Parathyroid adenoma (tissue), 2 donors: ENCODE measurements at regions not wholly inside any gene's neighbourhood (a gene's known extent, or its start where the extent isn't known, plus 50 kb on each side); places are given as distances from the start of the nearest gene placed in this dataset.

ENCODE experiments used
- H2AFZ ChIP-seq: fragments of 300-600 bp; sonication (generic); one replicate; pipeline ENCODE4 v1.7.0; 2017; ENCODE audit warnings: antibody characterized with exemption, mild to moderate bottlenecking
- H3K27ac ChIP-seq: fragments of 300-600 bp; sonication (generic); one replicate; pipeline ENCODE4 v1.7.0; 2017
- H3K27me3 ChIP-seq: fragments of 300-600 bp; sonication (generic); one replicate; pipeline ENCODE4 v1.7.0; 2017; ENCODE audit warnings: low read length; ENCODE audit not compliant: control insufficient read depth, insufficient read depth
- H3K36me3 ChIP-seq: fragments of 300-600 bp; sonication (generic); one replicate; pipeline ENCODE4 v1.7.0; 2017; ENCODE audit warnings: low read length; ENCODE audit not compliant: control insufficient read depth, insufficient read depth
- H3K4me1 ChIP-seq: fragments of 300-600 bp; sonication (generic); one replicate; pipeline ENCODE4 v1.7.0; 2017; ENCODE audit warnings: control low read depth
- H3K4me2 ChIP-seq: fragments of 300-600 bp; sonication (generic); one replicate; pipeline ENCODE4 v1.7.0; 2017; ENCODE audit warnings: low read length
- H3K4me3 ChIP-seq: fragments of 300-600 bp; sonication (generic); one replicate; pipeline ENCODE4 v1.7.0; 2017; ENCODE audit warnings: low read depth, low read length
- H3K79me2 ChIP-seq: fragments of 300-600 bp; sonication (generic); one replicate; pipeline ENCODE4 v1.7.0; 2017; ENCODE audit warnings: control low read depth
- H3K9ac ChIP-seq: fragments of 300-600 bp; sonication (generic); one replicate; pipeline ENCODE4 v1.7.0; 2017; ENCODE audit warnings: mild to moderate bottlenecking
- H3K9me3 ChIP-seq: fragments of 300-600 bp; sonication (generic); one replicate; pipeline ENCODE4 v1.7.0; 2017; ENCODE audit warnings: low read length; ENCODE audit not compliant: control insufficient read depth
- CTCF ChIP-seq: fragments of 300-600 bp; sonication (generic); IDR thresholded peaks from one replicate; pipeline ENCODE4 v1.7.0; 2017; ENCODE audit warnings: antibody characterized with exemption, mild to moderate bottlenecking
- donor health status: primary hyperparathyroidism.

- Histone ChIP-seq H3K79me2 (no peaks in the 10 kb centered on the region), H3K36me3 (no peaks in the 10 kb centered on the region), H3K4me1 (no peaks in the 10 kb centered on the region), H3K9me3 (no peaks in the 10 kb centered on the region), H3K4me2 (no peak overlapping the region), H3K27ac (no peak overlapping the region), H2AFZ (no peak overlapping the region), H3K9ac (no peak overlapping the region), H3K4me3 (no peak overlapping the region), H3K27me3 (no peaks in the 10 kb centered on the region)
- TF ChIP-seq CTCF, result no peak
These were observed 129.7 kb downstream of the RPL22L1 start for GRCh38 chr3:170740285-170740684.

- no peaks in the 10 kb centered on the region for H3K79me2 ChIP-seq
- H3K36me3 ChIP-seq, result no peaks in the 10 kb centered on the region
- H3K4me1 ChIP-seq, result no peaks in the 10 kb centered on the region
- no peak for TF ChIP-seq CTCF
- H3K4me3 ChIP-seq, result no peak overlapping the region
- H3K27me3 ChIP-seq, result no peaks in the 10 kb centered on the region
- H3K9me3 ChIP-seq, result no peaks in the 10 kb centered on the region
- H2AFZ ChIP-seq, result no peak overlapping the region
- H3K27ac ChIP-seq, result no peak overlapping the region
- no peak overlapping the region for H3K9ac ChIP-seq
- no peak overlapping the region for H3K4me2 ChIP-seq
These were observed 130.6 kb downstream of the RPL22L1 start for GRCh38 chr3:170739410-170739809.

- Histone ChIP-seq H3K4me1 (no peaks in the 10 kb centered on the region), H3K27me3 (no peaks in the 10 kb centered on the region), H3K36me3 (no peaks in the 10 kb centered on the region)
These were observed 131.2 kb downstream of the RPL22L1 start for GRCh38 chr3:170738766-170739165.

GRCh38 chr3:170737498-170738162, 132.4 kb downstream of the RPL22L1 start:
- Histone ChIP-seq H3K4me2 (no peak overlapping the region), H3K79me2 (no peaks in the 10 kb centered on the region), H3K9me3 (no peaks in the 10 kb centered on the region), H2AFZ (no peak overlapping the region), H3K27me3 (no peaks in the 10 kb centered on the region), H3K36me3 (no peaks in the 10 kb centered on the region), H3K27ac (no peak overlapping the region), H3K4me1 (no peaks in the 10 kb centered on the region), H3K9ac (no peak overlapping the region), H3K4me3 (no peak overlapping the region)
- TF ChIP-seq CTCF, result no peak

More at GRCh38 chr3:170738766-170739165, 131.2 kb downstream of the RPL22L1 start:
- Histone ChIP-seq H3K9me3 (no peaks in the 10 kb centered on the region), H2AFZ (no peak overlapping the region), H3K9ac (no peak overlapping the region), H3K4me2 (no peak overlapping the region), H3K79me2 (no peaks in the 10 kb centered on the region), H3K27ac (no peak overlapping the region), H3K4me3 (no peak overlapping the region)
- no peak for TF ChIP-seq CTCF

- Histone ChIP-seq H3K79me2 (no peaks in the 10 kb centered on the region), H3K4me3 (no peak overlapping the region), H3K9me3 (no peaks in the 10 kb centered on the region), H3K9ac (no peak overlapping the region), H3K4me1 (no peaks in the 10 kb centered on the region), H3K27me3 (no peaks in the 10 kb centered on the region), H3K4me2 (no peak overlapping the region), H2AFZ (no peak overlapping the region), H3K27ac (no peak overlapping the region), H3K36me3 (no peaks in the 10 kb centered on the region)
- no peak for TF ChIP-seq CTCF
These were observed 134.2 kb downstream of the RPL22L1 start for GRCh38 chr3:170735821-170736220.
